ENCODE measurements at regions not wholly inside any gene's neighbourhood (a gene's known extent, or its start where the extent isn't known, plus 50 kb on each side); places are given as distances from the start of the nearest gene placed in this dataset.

DNA sequence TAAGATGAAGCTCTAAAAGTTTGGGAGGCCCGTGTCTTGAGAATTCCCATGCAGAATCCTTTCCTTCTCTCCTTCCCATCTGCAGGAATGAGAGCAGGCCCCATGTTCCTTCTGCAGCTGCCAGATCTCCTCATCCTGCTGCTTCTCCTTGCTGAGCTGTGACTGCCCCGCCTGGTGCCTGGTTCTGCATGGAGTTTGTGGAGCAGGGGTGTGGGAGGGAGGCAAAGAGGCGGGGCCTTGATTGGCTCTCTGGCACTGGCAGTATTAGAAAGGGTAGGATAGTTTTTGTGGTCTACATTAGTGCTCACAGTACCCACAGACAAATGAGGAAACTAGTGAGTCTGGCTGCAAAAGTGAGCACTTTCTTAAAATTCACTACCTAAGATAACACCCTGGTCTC is 91.1 kb upstream of the CLPB start:
- DNase-seq: no peak
- Mint-ChIP-seq H3K36me3 (ENCODE audit: low read depth) (no peaks in the 10 kb centered on the region), H3K4me3 (no peak overlapping the region), H3K4me1 (ENCODE audit: low read depth) (peaks cover 13% of the 10 kb centered on the region), H3K9me3 (no peaks in the 10 kb centered on the region), H3K27me3 (peaks cover 2% of the 10 kb centered on the region), H3K27ac (no peak overlapping the region)
- intact Hi-C loops (cut with micrococcal nuclease): no loop called here
- TF ChIP-seq, protein P1, sequence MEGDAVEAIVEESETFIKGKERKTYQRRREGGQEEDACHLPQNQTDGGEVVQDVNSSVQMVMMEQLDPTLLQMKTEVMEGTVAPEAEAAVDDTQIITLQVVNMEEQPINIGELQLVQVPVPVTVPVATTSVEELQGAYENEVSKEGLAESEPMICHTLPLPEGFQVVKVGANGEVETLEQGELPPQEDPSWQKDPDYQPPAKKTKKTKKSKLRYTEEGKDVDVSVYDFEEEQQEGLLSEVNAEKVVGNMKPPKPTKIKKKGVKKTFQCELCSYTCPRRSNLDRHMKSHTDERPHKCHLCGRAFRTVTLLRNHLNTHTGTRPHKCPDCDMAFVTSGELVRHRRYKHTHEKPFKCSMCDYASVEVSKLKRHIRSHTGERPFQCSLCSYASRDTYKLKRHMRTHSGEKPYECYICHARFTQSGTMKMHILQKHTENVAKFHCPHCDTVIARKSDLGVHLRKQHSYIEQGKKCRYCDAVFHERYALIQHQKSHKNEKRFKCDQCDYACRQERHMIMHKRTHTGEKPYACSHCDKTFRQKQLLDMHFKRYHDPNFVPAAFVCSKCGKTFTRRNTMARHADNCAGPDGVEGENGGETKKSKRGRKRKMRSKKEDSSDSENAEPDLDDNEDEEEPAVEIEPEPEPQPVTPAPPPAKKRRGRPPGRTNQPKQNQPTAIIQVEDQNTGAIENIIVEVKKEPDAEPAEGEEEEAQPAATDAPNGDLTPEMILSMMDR (IDR thresholded peaks at IDR 0.05): no peak
- CTCF ChIA-PET: interaction anchor here (0.8 to 1.7 kb wide), 3 partner anchors 11 to 44 kb away, joined by 3 to 5 read pairs (median 3); no protein-coding TSS in a partner anchor
- POLR2A ChIA-PET: no interaction called here
- no peak for ATAC-seq

DNA sequence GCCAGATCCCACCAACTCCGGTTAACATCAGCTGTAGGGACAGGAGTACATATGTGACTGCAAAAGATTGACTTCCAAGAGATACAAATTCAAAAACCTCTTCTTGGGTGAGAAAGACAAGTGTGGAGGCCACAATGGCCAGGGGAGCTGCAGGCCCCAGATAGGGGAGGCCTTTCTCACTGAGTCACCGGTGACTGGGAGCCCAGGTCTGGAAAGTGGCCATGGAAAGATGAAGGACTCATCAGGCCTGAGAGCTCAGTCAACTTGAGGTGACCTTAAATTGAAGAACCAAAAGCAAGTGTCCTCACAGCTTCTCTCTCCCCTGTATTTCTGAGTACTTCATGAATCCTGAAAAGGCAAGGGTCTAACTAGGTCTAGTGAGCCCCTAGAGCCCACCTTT is 90.4 kb upstream of the CLPB start:
- H3K27ac Mint-ChIP-seq: no peak overlapping the region
- H3K4me3 Mint-ChIP-seq: no peak overlapping the region
- TF ChIP-seq, protein P1 (IDR thresholded peaks at IDR 0.05): no peak
- intact Hi-C loops (cut with micrococcal nuclease): no loop called here
- POLR2A ChIA-PET: no interaction called here
- H3K4me1 Mint-ChIP-seq (ENCODE audit: low read depth): peaks cover 20% of the 10 kb centered on the region
- no peaks in the 10 kb centered on the region for H3K36me3 Mint-ChIP-seq (ENCODE audit: low read depth)
- CTCF ChIA-PET: interaction anchor here (0.6 to 1.7 kb wide), 4 partner anchors 29 to 571 kb away, joined by 3 to 5 read pairs (median 4); no protein-coding TSS in a partner anchor
- H3K27me3 Mint-ChIP-seq: peaks cover 2% of the 10 kb centered on the region
- DNase-seq (no peak), ATAC-seq (no peak)
- no peaks in the 10 kb centered on the region for H3K9me3 Mint-ChIP-seq

DNA sequence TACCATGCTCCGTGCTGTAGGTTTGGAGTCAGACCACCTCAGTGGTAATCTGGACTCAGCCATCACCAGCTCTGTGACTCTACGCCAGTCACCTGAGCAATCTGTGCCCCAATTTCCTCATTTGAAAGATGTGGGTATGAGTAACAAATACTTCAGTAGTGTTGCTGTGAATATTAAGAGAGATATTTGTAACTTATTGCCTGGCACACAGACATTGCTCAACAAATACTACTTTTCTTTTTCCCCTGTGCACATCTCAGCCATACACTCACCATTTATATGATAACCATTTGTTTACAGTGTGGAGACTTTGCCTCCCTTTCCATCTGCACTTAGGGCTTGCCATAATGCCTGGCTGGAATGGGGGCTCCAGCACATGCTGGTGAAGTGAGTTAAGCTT is 89.7 kb upstream of the CLPB start:
- ChIA-PET CTCF (interaction anchor here (1.6 kb wide), 1 partner anchor 39 kb away, joined by 3 read pairs; no protein-coding TSS in a partner anchor), POLR2A (no interaction called here)
- DNase-seq (no peak), ATAC-seq (no peak)
- Mint-ChIP-seq H3K36me3 (ENCODE audit: low read depth) (no peaks in the 10 kb centered on the region), H3K27ac (no peak overlapping the region), H3K9me3 (no peaks in the 10 kb centered on the region), H3K4me3 (no peak overlapping the region), H3K4me1 (ENCODE audit: low read depth) (peaks cover 27% of the 10 kb centered on the region), H3K27me3 (peaks cover 2% of the 10 kb centered on the region)
- intact Hi-C loops (cut with micrococcal nuclease): no loop called here
- TF ChIP-seq, protein P1 (IDR thresholded peaks at IDR 0.05): no peak

DNA sequence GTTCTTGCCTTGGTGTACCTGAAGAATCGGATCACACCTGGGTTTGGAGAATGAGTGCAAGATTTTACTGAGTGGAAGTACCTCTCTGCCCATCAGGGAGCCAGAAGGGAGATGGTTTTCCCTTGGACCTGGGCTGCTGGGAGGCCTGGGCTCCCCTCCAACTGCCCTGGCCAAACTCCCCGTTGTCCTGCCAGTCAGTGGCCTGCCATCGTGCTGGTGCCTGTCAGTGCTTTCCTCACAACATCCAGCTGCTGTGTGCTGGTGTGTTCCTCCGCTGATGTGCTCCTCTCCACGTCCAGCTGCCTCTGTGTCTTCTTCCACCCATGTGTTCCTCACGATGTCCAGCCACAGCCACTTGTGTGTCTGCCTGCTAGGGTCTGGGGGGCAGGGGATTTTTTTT is 87.9 kb upstream of the CLPB start:
- no peaks in the 10 kb centered on the region for H3K9me3 Mint-ChIP-seq
- ChIA-PET CTCF (interaction anchor here (0.7 kb wide), 1 partner anchor 296 kb away, joined by 3 read pairs; no protein-coding TSS in a partner anchor), POLR2A (no interaction called here)
- H3K27me3 Mint-ChIP-seq: peaks cover 2% of the 10 kb centered on the region
- ATAC-seq (no peak), DNase-seq (no peak)
- no peak overlapping the region for H3K27ac Mint-ChIP-seq
- H3K36me3 Mint-ChIP-seq (ENCODE audit: low read depth): no peaks in the 10 kb centered on the region
- TF ChIP-seq, protein P1 (IDR thresholded peaks at IDR 0.05): no peak
- H3K4me3 Mint-ChIP-seq: no peak overlapping the region
- peaks cover 28% of the 10 kb centered on the region for H3K4me1 Mint-ChIP-seq (ENCODE audit: low read depth)
- intact Hi-C loops (cut with micrococcal nuclease): no loop called here

DNA sequence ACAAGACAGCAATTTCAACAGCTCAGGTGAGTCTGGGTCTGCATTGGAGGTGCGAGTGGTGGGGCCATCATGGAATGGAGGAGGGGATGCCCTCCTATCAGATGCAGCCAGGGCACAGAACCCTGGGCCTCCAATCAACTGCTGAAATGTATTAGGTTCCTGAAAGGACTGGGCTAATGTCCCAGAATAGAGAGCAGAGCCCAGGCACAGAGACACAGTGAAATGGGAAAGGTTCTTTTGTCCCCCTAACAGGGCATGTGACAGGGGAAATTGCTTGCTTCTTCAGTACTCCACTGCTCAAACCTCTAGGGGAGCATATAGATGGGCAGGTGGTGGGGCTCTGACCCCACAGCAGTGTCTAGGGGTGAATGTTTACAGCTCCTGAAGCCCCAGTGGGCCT is 87.3 kb upstream of the CLPB start:
- CTCF ChIA-PET: interaction anchor here (0.7 to 2.1 kb wide), 5 partner anchors 20 to 295 kb away, joined by 3 to 9 read pairs (median 3); no protein-coding TSS in a partner anchor

More for the DNA sequence above, 87.3 kb upstream of the CLPB start:
- H3K9me3 Mint-ChIP-seq: no peaks in the 10 kb centered on the region
- TF ChIP-seq, protein P1 (IDR thresholded peaks at IDR 0.05): no peak
- peaks cover 28% of the 10 kb centered on the region for H3K4me1 Mint-ChIP-seq (ENCODE audit: low read depth)
- no peak overlapping the region for H3K4me3 Mint-ChIP-seq
- no peak for DNase-seq
- no peak overlapping the region for H3K27ac Mint-ChIP-seq
- no peaks in the 10 kb centered on the region for H3K36me3 Mint-ChIP-seq (ENCODE audit: low read depth)
- intact Hi-C loops (cut with micrococcal nuclease): no loop called here
- POLR2A ChIA-PET: interaction anchor here (0.6 kb wide), 1 partner anchor 466 kb away, joined by 3 read pairs; no protein-coding TSS in a partner anchor
- no peak for ATAC-seq
- peaks cover 2% of the 10 kb centered on the region for H3K27me3 Mint-ChIP-seq

All from activated CD8-positive, alpha-beta T cell treated with anti-CD3 and anti-CD28 coated beads for 36 hours (primary cell).